Gastroesophageal sphincter (tissue), 3 donors: ENCODE measurements at regions not wholly inside any gene's neighbourhood (a gene's known extent, or its start where the extent isn't known, plus 50 kb on each side); places are given as distances from the start of the nearest gene placed in this dataset.

Experiments used
- POLR2A ChIP-seq, 2 donors: fragments of 450-650 bp; IDR thresholded peaks; one replicate each; pipeline ENCODE4 v1.6.1; 2017; ENCODE audit warnings: antibody characterized with exemption in 2 of 2, mild to moderate bottlenecking in 2 of 2, moderate library complexity in 1 of 2
- TF ChIP-seq, protein P1 (sequence below), 4 experiments: fragments of 200-600 bp in 2 of 4; fragments of 450-650 bp in 2 of 4; sonication (generic) in 1 of 4; IDR thresholded peaks; one replicate each; pipeline ENCODE4 v1.5.1; 2017 to 2019; ENCODE audit warnings: antibody characterized with exemption in 4 of 4, mild to moderate bottlenecking in 2 of 4, moderate library complexity in 2 of 4

DNA sequence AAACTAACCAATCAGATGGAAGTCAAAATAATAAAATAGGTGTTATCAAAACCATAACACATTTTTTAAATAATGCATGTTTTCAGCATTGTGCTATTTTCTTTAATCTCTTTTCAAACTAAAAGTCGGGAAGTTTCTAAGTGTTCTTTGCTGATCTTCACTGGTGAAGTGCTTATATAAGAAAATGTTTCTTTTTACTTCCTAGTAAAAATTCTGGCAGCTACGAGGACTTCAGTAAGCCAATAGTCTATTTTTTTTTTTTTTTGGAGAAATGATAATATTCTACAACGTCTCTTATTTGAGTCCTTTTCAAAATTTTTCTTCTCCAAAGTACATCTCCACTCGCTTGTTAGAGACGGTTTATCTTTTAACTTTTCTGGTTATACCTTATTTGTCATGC, 448.0 kb downstream of the SLC6A15 start:
- TF ChIP-seq, protein P1, sequence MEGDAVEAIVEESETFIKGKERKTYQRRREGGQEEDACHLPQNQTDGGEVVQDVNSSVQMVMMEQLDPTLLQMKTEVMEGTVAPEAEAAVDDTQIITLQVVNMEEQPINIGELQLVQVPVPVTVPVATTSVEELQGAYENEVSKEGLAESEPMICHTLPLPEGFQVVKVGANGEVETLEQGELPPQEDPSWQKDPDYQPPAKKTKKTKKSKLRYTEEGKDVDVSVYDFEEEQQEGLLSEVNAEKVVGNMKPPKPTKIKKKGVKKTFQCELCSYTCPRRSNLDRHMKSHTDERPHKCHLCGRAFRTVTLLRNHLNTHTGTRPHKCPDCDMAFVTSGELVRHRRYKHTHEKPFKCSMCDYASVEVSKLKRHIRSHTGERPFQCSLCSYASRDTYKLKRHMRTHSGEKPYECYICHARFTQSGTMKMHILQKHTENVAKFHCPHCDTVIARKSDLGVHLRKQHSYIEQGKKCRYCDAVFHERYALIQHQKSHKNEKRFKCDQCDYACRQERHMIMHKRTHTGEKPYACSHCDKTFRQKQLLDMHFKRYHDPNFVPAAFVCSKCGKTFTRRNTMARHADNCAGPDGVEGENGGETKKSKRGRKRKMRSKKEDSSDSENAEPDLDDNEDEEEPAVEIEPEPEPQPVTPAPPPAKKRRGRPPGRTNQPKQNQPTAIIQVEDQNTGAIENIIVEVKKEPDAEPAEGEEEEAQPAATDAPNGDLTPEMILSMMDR (IDR thresholded peaks at IDR 0.05): no peak
- TF ChIP-seq POLR2A (IDR thresholded peaks at IDR 0.05): no peak
